ENCODE measurements at regions not wholly inside any gene's neighbourhood (a gene's known extent, or its start where the extent isn't known, plus 50 kb on each side); places are given as distances from the start of the nearest gene placed in this dataset.

DNA sequence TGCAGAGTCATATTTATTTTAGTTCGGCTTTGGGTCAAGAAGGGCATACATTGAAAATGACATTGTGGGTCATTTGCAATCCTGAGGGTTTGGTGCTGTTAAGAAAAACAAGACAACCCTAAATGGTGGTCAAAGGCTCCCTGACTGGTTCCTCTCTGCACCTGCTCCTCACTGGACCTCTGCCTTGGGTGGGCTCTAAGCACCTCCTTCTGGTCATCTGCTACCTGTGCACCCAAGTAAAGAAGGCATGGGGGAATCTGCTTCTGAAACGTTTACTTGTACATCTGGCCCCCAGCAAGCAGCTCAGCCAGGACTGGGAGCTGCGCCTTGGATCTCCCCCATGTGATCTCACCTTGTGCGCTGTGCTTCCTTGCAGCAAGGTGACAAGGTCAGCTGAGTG lies 55.2 kb upstream of the MAL start:
- peaks cover 27% of the 10 kb centered on the region for H3K27me3 Mint-ChIP-seq (ENCODE audit: insufficient read depth, unreplicated experiment)
- no TSS peak for BruUV-seq (replicated peaks)
- ChIA-PET POLR2A (no interaction called here), CTCF (no interaction called here)
- Histone ChIP-seq H3K36me3 (ENCODE audit: control insufficient read depth, insufficient read depth, low read length) (no peaks in the 10 kb centered on the region), H3K4me1 (no peaks in the 10 kb centered on the region), H3K27me3 (replicated peaks; ENCODE audit: control insufficient read depth, insufficient read depth, low read length) (no peaks in the 10 kb centered on the region; the same call in 1 of the 2 replicates), H3K9me3 (no peaks in the 10 kb centered on the region), H3K4me3 (ENCODE audit: low read depth, low read length) (no peak overlapping the region)
- H3K27ac Mint-ChIP-seq (ENCODE audit: unreplicated experiment): no peak overlapping the region
- no peaks in the 10 kb centered on the region for H3K36me3 Mint-ChIP-seq (ENCODE audit: insufficient read depth, unreplicated experiment)
- TF ChIP-seq, protein P1, sequence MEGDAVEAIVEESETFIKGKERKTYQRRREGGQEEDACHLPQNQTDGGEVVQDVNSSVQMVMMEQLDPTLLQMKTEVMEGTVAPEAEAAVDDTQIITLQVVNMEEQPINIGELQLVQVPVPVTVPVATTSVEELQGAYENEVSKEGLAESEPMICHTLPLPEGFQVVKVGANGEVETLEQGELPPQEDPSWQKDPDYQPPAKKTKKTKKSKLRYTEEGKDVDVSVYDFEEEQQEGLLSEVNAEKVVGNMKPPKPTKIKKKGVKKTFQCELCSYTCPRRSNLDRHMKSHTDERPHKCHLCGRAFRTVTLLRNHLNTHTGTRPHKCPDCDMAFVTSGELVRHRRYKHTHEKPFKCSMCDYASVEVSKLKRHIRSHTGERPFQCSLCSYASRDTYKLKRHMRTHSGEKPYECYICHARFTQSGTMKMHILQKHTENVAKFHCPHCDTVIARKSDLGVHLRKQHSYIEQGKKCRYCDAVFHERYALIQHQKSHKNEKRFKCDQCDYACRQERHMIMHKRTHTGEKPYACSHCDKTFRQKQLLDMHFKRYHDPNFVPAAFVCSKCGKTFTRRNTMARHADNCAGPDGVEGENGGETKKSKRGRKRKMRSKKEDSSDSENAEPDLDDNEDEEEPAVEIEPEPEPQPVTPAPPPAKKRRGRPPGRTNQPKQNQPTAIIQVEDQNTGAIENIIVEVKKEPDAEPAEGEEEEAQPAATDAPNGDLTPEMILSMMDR (IDR thresholded peaks at IDR 0.05; ENCODE audit: insufficient read depth in 1 of 2, low read depth in 1 of 2, low read length in 1 of 2, severe bottlenecking in 1 of 2, unreplicated experiment in 1 of 2): no peak
- no peaks in the 10 kb centered on the region for H3K4me1 Mint-ChIP-seq (ENCODE audit: low read depth, unreplicated experiment)
- no peak overlapping the region for H3K4me3 Mint-ChIP-seq (ENCODE audit: unreplicated experiment)
- DNase-seq: no peak
- no peaks in the 10 kb centered on the region for H3K9me3 Mint-ChIP-seq (ENCODE audit: unreplicated experiment)
- intact Hi-C loops (cut with micrococcal nuclease; ENCODE audit: unreplicated experiment): no loop called here
